ENCODE measurements at regions not wholly inside any gene's neighbourhood (a gene's known extent, or its start where the extent isn't known, plus 50 kb on each side); places are given as distances from the start of the nearest gene placed in this dataset.

GRCh38 chrX:14362721-14363120 lies 166.6 kb upstream of the GLRA2 start:
- H3K27me3 ChIP-seq (ENCODE audit: insufficient read depth, low read length) = no peaks in the 10 kb centered on the region
- CTCF ChIA-PET (ENCODE audit: partially characterized antibody) = no interaction called here
- intact Hi-C loops (cut with micrococcal nuclease) = no loop called here
- Mint-ChIP-seq H3K27me3 (no peaks in the 10 kb centered on the region), H3K4me3 (no peak overlapping the region), H3K36me3 (no peaks in the 10 kb centered on the region), H3K9me3 (peaks cover 0 to 3% (median 0%) of the 10 kb centered on the region in 8 donors), H3K4me1 (no peaks in the 10 kb centered on the region), H3K27ac (no peak overlapping the region)
- no peaks in the 10 kb centered on the region for H3K9me3 ChIP-seq (ENCODE audit: control insufficient read depth in 1 of 2, low read length in 2 of 2)
- DNase-seq = no peak
- H3K27ac ChIP-seq (ENCODE audit: low read depth, low read length) = no peak overlapping the region
- no peaks in the 10 kb centered on the region for H3K4me1 ChIP-seq (ENCODE audit: insufficient read depth, low read length)
- no peaks in the 10 kb centered on the region for H3K36me3 ChIP-seq (ENCODE audit: insufficient read depth, low read length)
- H3K4me3 ChIP-seq (ENCODE audit: low read length in 2 of 2) = no peak overlapping the region
- POLR2A ChIA-PET (ENCODE audit: partially characterized antibody) = no interaction called here

DNA sequence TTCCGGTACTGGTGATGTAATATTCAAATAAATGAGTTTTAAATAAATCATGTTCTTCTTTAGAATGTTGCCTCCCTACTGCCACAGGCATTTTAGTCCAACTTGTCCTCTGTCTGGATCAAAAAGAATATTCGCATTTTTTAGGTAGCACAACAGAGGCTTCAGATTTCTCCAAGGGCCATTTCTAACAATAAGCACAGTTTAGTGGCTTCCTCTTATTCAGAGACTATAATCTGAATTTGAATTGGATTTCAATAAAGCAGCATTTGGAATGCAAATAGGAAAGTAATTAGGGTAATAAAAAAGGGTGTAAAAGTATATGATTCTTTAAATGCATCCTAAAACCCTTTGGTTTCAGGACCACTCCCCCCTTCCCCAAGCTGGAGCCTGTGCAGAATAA lies 167.9 kb upstream of the GLRA2 start:
- POLR2A ChIA-PET (ENCODE audit: partially characterized antibody) = no interaction called here
- H3K36me3 ChIP-seq (ENCODE audit: insufficient read depth, low read length) = no peaks in the 10 kb centered on the region
- H3K36me3 Mint-ChIP-seq = no peaks in the 10 kb centered on the region
- no peak for DNase-seq
- H3K4me1 ChIP-seq (ENCODE audit: insufficient read depth, low read length) = no peaks in the 10 kb centered on the region
- H3K27me3 Mint-ChIP-seq = no peaks in the 10 kb centered on the region
- H3K27ac ChIP-seq (ENCODE audit: low read depth, low read length) = no peak overlapping the region
- CTCF ChIA-PET (ENCODE audit: partially characterized antibody) = no interaction called here
- no peak overlapping the region for H3K4me3 ChIP-seq (ENCODE audit: low read length in 2 of 2)
- H3K9me3 ChIP-seq (ENCODE audit: control insufficient read depth in 1 of 2, low read length in 2 of 2) = no peaks in the 10 kb centered on the region
- no peak overlapping the region for H3K4me3 Mint-ChIP-seq
- H3K27me3 ChIP-seq (ENCODE audit: insufficient read depth, low read length) = no peaks in the 10 kb centered on the region
- peaks cover 0 to 3% (median 0%) of the 10 kb centered on the region in 8 donors for H3K9me3 Mint-ChIP-seq
- H3K4me1 Mint-ChIP-seq = no peaks in the 10 kb centered on the region
- no peak overlapping the region for H3K27ac Mint-ChIP-seq
- intact Hi-C loops (cut with micrococcal nuclease) = no loop called here

DNA sequence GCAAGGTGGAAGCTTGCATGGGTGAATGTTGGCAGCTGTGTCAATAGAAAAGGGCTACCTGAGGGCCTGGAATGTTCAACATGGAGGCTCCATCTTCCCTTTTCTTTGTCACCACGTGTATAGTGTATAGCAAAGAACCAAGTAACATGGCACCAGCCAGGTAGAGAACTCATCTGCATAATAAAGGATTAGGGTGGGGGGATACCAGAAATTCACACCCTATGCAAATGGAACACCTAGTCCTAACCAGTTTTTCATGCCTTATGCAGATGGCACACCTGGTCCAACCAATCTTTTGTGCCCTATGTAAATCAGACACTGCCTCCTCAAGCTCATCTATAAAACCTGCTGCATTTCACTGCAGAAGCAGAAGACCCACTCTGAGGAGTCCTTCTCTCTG lies 169.6 kb upstream of the GLRA2 start:
- H3K4me3 Mint-ChIP-seq = no peak overlapping the region
- no peaks in the 10 kb centered on the region for H3K4me1 Mint-ChIP-seq
- no peak for DNase-seq
- Histone ChIP-seq H3K9me3 (ENCODE audit: control insufficient read depth in 1 of 2, low read length in 2 of 2) (no peaks in the 10 kb centered on the region), H3K4me1 (ENCODE audit: insufficient read depth, low read length) (no peaks in the 10 kb centered on the region), H3K4me3 (ENCODE audit: low read length in 2 of 2) (no peak overlapping the region), H3K36me3 (ENCODE audit: insufficient read depth, low read length) (no peaks in the 10 kb centered on the region), H3K27ac (ENCODE audit: low read depth, low read length) (no peak overlapping the region), H3K27me3 (ENCODE audit: insufficient read depth, low read length) (no peaks in the 10 kb centered on the region)
- intact Hi-C loops (cut with micrococcal nuclease) = no loop called here
- H3K27ac Mint-ChIP-seq = no peak overlapping the region
- H3K36me3 Mint-ChIP-seq = no peaks in the 10 kb centered on the region
- POLR2A ChIA-PET (ENCODE audit: partially characterized antibody) = no interaction called here
- peaks cover 0 to 3% (median 0%) of the 10 kb centered on the region in 8 donors for H3K9me3 Mint-ChIP-seq
- no peaks in the 10 kb centered on the region for H3K27me3 Mint-ChIP-seq
- CTCF ChIA-PET (ENCODE audit: partially characterized antibody) = no interaction called here

- no peak overlapping the region for H3K27ac Mint-ChIP-seq
- H3K27me3 Mint-ChIP-seq = no peaks in the 10 kb centered on the region
- Histone ChIP-seq H3K4me1 (ENCODE audit: insufficient read depth, low read length) (no peaks in the 10 kb centered on the region), H3K4me3 (ENCODE audit: low read length in 2 of 2) (no peak overlapping the region), H3K36me3 (ENCODE audit: insufficient read depth, low read length) (no peaks in the 10 kb centered on the region), H3K27ac (ENCODE audit: low read depth, low read length) (no peak overlapping the region), H3K27me3 (ENCODE audit: insufficient read depth, low read length) (no peaks in the 10 kb centered on the region), H3K9me3 (ENCODE audit: control insufficient read depth in 1 of 2, low read length in 2 of 2) (no peaks in the 10 kb centered on the region)
- CTCF ChIA-PET (ENCODE audit: partially characterized antibody) = no interaction called here
- no peak overlapping the region for H3K4me3 Mint-ChIP-seq
- intact Hi-C loops (cut with micrococcal nuclease) = no loop called here
- peaks cover 0 to 3% (median 0%) of the 10 kb centered on the region in 8 donors for H3K9me3 Mint-ChIP-seq
- no peaks in the 10 kb centered on the region for H3K4me1 Mint-ChIP-seq
- DNase-seq = no peak
- H3K36me3 Mint-ChIP-seq = no peaks in the 10 kb centered on the region
- POLR2A ChIA-PET (ENCODE audit: partially characterized antibody) = no interaction called here
Observed at GRCh38 chrX:14359316-14359715, 170.0 kb upstream of the GLRA2 start.

- Histone ChIP-seq H3K4me3 (ENCODE audit: low read length in 2 of 2) (no peak overlapping the region), H3K27me3 (ENCODE audit: insufficient read depth, low read length) (no peaks in the 10 kb centered on the region), H3K9me3 (ENCODE audit: control insufficient read depth in 1 of 2, low read length in 2 of 2) (no peaks in the 10 kb centered on the region), H3K4me1 (ENCODE audit: insufficient read depth, low read length) (no peaks in the 10 kb centered on the region), H3K27ac (ENCODE audit: low read depth, low read length) (no peak overlapping the region), H3K36me3 (ENCODE audit: insufficient read depth, low read length) (no peaks in the 10 kb centered on the region)
- H3K27me3 Mint-ChIP-seq = no peaks in the 10 kb centered on the region
- no peaks in the 10 kb centered on the region for H3K4me1 Mint-ChIP-seq
- ChIA-PET POLR2A (ENCODE audit: partially characterized antibody) (no interaction called here), CTCF (ENCODE audit: partially characterized antibody) (no interaction called here)
- intact Hi-C loops (cut with micrococcal nuclease) = no loop called here
- H3K9me3 Mint-ChIP-seq = peaks cover 0 to 3% (median 0%) of the 10 kb centered on the region in 8 donors
- no peak overlapping the region for H3K4me3 Mint-ChIP-seq
- no peaks in the 10 kb centered on the region for H3K36me3 Mint-ChIP-seq
- H3K27ac Mint-ChIP-seq = no peak overlapping the region
- DNase-seq = no peak
Observed at GRCh38 chrX:14357314-14357713, 172.0 kb upstream of the GLRA2 start.

- Histone ChIP-seq H3K27ac (ENCODE audit: low read depth, low read length) (no peak overlapping the region), H3K4me3 (ENCODE audit: low read length in 2 of 2) (no peak overlapping the region), H3K4me1 (ENCODE audit: insufficient read depth, low read length) (no peaks in the 10 kb centered on the region), H3K9me3 (ENCODE audit: control insufficient read depth in 1 of 2, low read length in 2 of 2) (no peaks in the 10 kb centered on the region), H3K36me3 (ENCODE audit: insufficient read depth, low read length) (no peaks in the 10 kb centered on the region), H3K27me3 (ENCODE audit: insufficient read depth, low read length) (no peaks in the 10 kb centered on the region)
- no peak overlapping the region for H3K4me3 Mint-ChIP-seq
- H3K9me3 Mint-ChIP-seq = peaks cover 0 to 3% (median 0%) of the 10 kb centered on the region in 8 donors
- no peak overlapping the region for H3K27ac Mint-ChIP-seq
- ChIA-PET POLR2A (ENCODE audit: partially characterized antibody) (no interaction called here), CTCF (ENCODE audit: partially characterized antibody) (no interaction called here)
- intact Hi-C loops (cut with micrococcal nuclease) = no loop called here
- H3K4me1 Mint-ChIP-seq = no peaks in the 10 kb centered on the region
- H3K27me3 Mint-ChIP-seq = no peaks in the 10 kb centered on the region
- no peak for DNase-seq
- no peaks in the 10 kb centered on the region for H3K36me3 Mint-ChIP-seq
Observed at GRCh38 chrX:14356401-14356800, 172.9 kb upstream of the GLRA2 start.

GRCh38 chrX:14355556-14355955 lies 173.8 kb upstream of the GLRA2 start:
- H3K27me3 Mint-ChIP-seq = no peaks in the 10 kb centered on the region
- POLR2A ChIA-PET (ENCODE audit: partially characterized antibody) = no interaction called here
- CTCF ChIA-PET (ENCODE audit: partially characterized antibody) = no interaction called here
- no peaks in the 10 kb centered on the region for H3K4me1 Mint-ChIP-seq
- H3K36me3 ChIP-seq (ENCODE audit: insufficient read depth, low read length) = no peaks in the 10 kb centered on the region
- intact Hi-C loops (cut with micrococcal nuclease) = no loop called here
- no peak overlapping the region for H3K4me3 ChIP-seq (ENCODE audit: low read length in 2 of 2)
- DNase-seq = no peak
- no peak overlapping the region for H3K4me3 Mint-ChIP-seq
- no peaks in the 10 kb centered on the region for H3K9me3 ChIP-seq (ENCODE audit: control insufficient read depth in 1 of 2, low read length in 2 of 2)
- no peak overlapping the region for H3K27ac Mint-ChIP-seq
- H3K36me3 Mint-ChIP-seq = no peaks in the 10 kb centered on the region
- no peaks in the 10 kb centered on the region for H3K4me1 ChIP-seq (ENCODE audit: insufficient read depth, low read length)
- peaks cover 0 to 4% (median under 1%) of the 10 kb centered on the region in 8 donors for H3K9me3 Mint-ChIP-seq
- H3K27me3 ChIP-seq (ENCODE audit: insufficient read depth, low read length) = no peaks in the 10 kb centered on the region
- no peak overlapping the region for H3K27ac ChIP-seq (ENCODE audit: low read depth, low read length)

- intact Hi-C loops (cut with micrococcal nuclease) = no loop called here
Observed at GRCh38 chrX:14354521-14354920, 174.8 kb upstream of the GLRA2 start.

More at GRCh38 chrX:14354521-14354920, 174.8 kb upstream of the GLRA2 start:
- POLR2A ChIA-PET (ENCODE audit: partially characterized antibody) = no interaction called here
- no peak overlapping the region for H3K27ac Mint-ChIP-seq
- Histone ChIP-seq H3K4me1 (ENCODE audit: insufficient read depth, low read length) (no peaks in the 10 kb centered on the region), H3K9me3 (ENCODE audit: control insufficient read depth in 1 of 2, low read length in 2 of 2) (no peaks in the 10 kb centered on the region), H3K36me3 (ENCODE audit: insufficient read depth, low read length) (no peaks in the 10 kb centered on the region), H3K4me3 (ENCODE audit: low read length in 2 of 2) (no peak overlapping the region), H3K27me3 (ENCODE audit: insufficient read depth, low read length) (no peaks in the 10 kb centered on the region), H3K27ac (ENCODE audit: low read depth, low read length) (no peak overlapping the region)
- no peaks in the 10 kb centered on the region for H3K36me3 Mint-ChIP-seq
- CTCF ChIA-PET (ENCODE audit: partially characterized antibody) = no interaction called here
- no peaks in the 10 kb centered on the region for H3K27me3 Mint-ChIP-seq
- no peak for DNase-seq
- no peaks in the 10 kb centered on the region for H3K4me1 Mint-ChIP-seq
- peaks cover 0 to 6% (median 0%) of the 10 kb centered on the region in 8 donors for H3K9me3 Mint-ChIP-seq
- H3K4me3 Mint-ChIP-seq = no peak overlapping the region

Data from CD4-positive, alpha-beta memory T cell (primary cell).